GM18868 (cell line): ENCODE measurements at regions not wholly inside any gene's neighbourhood (a gene's known extent, or its start where the extent isn't known, plus 50 kb on each side); places are given as distances from the start of the nearest gene placed in this dataset.

Experiments
- ATAC-seq: cut with Tn5 transposase; IDR thresholded peaks from one replicate; pipeline ENCODE4 v1.9.1; 2021; ENCODE audit warnings: mild to moderate bottlenecking, moderate library complexity; ENCODE audit not compliant: unreplicated experiment

DNA sequence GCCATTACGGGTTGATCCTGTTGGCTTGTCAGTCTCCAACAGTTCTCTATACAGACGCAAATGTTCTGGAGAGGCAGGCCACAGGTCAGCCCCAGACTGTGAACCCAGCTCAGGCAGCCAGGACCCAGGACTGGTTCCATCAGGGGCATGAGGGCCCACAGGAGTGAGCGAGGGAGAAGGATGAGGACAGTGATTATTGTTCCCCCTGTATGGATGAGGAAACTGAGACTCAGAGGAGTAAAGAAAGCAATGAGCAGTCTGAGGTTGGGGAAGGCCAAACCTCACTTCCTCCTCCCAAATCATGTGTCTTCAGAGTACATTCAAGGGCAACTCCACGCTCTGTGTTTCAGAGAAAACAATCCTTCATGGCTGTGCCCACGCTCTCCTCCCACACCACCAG is 121.9 kb downstream of the RPLP1 start:
- ATAC-seq, result no peak

DNA sequence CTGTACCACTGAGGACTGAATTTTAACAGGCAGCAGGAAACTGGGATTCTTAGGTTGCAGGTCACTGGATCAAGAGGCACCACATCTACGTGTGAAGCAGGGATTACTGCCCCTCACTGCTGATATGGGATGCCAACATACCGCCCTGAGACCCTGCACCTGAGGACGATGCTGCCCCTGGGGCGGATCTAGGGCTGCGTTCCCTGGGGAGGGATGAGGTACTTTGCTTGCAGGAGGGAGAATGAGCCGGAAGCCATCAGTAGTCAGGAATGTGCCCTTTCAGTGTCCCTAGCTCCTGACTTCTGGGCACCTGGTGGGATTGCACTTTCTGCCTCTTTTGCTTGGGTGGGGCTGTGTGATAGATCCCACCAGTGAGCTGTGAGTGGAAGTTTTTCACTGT is 122.8 kb downstream of the RPLP1 start:
- ATAC-seq, result no peak

DNA sequence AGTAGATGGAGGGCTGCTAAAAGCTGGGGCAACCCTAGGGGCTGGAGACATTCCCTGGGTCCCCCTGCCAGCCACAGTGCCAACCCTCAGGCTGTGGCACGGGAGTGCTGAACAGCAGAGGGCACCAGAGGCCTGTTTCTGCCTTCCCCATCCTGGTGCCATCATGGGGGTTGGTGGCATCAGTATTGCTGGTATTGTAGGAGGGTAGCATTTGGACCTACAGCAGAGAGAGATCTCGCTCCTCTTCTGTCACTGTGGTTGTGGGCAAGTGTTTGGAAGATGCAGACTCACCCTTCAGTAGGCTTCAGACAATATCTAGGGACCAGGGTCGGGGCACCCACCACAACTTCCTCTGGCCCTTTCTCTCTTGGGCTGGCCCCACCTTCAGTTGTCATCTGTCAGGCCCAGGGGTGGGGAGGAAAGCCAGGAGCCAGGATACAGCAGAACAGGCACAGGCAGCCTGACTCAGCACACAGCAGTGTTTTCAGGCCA is 123.5 kb downstream of the RPLP1 start:
- no peak for ATAC-seq

DNA sequence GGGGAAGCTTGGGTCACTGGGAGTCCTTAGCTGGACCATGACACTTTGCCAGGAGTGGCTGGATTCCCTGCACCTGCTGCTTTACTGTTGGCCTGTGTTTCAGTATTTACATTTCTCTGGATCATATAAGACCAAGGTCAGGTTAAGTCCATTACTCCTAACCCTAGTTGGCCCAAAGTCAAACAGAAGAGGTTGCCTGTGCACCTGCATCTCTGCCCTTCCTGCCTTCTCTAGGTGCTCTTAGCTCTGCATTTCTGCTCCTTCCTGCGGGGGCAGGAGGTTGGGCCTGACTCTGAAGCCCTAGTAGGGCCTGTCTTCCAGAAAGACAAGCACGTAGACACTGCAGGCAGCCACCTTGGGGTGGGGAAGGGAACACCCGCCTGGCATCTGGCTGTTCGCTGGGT is 124.3 kb downstream of the RPLP1 start:
- ATAC-seq, result no peak

DNA sequence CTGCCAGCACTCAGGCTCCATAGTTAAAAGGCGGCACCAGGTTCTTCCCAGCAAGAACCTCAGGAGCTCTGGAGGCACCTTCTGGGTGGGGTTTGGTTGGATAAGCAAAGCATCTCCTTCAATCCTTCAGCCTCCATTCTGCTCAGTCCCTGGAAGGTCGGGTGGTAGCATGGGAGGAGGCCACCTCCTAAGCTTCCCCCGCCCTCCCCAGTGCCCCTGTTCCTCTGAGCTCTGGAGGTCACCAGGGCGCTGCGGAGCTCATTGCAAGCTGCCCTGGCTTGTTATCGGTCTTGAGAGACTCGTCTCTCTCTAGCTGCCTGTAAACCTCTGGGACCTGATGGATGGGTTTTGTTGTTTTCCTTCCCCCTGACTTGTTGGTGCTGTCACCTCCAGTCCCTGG is 124.8 kb downstream of the RPLP1 start:
- no peak for ATAC-seq

DNA sequence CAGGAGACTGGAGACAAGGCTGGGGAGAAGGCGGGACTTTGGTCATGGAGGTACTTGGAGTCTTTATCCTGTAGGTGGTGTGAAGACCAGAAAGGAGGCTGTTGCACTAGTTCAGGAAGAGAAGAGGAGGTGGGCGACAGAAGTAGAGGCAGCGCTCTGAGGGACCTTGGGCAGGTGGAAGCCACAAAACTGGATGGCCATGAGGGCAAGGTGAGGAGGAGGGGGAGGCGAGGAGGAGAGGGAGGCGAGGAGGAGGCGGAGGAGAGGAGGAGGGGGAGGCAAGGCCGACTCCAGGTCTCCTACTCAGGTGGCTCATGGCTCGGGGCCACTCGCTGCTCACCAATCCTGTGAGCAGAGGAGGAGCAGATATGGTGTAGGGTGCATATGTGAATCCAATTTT is 125.6 kb downstream of the RPLP1 start:
- ATAC-seq, result no peak

DNA sequence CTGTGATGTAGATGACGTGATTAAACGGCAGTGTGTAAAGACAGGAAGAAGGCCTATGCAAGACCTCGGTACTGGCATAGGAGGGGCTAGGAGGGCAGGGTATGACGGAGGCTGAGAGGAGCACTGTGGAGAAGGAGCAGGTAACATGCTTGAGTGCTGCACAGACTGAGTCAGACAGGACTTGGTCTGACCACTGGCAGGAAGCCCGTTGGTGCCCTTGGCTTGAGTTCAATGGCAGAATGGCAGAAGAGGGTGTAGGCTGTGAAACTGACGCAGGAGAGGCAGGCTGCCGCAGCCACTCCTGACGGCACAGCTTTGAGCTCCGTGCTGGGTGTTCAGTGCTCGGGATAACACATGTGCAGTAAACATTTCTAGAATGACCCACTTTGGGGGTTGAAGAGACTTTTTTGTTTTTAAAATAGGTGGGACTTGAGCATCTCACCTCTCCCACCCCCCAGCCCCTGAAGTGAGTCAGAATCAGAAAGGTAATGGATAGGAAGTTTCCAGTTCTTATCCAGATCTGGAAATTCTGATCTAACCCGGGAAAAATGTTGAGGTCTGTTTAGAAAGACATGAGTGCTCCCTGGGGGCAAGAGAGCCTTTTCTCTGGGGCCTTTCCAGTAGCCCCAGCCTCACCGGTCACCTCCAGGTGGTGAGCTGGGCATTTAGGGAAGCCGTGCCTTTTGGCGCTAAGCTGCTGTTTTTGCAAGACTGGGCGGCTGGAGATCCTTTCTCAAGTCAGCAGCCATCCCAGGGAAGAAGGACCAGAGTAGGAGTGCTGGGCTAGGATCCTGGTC is 126.4 kb downstream of the RPLP1 start:
- ATAC-seq, result no peak

DNA sequence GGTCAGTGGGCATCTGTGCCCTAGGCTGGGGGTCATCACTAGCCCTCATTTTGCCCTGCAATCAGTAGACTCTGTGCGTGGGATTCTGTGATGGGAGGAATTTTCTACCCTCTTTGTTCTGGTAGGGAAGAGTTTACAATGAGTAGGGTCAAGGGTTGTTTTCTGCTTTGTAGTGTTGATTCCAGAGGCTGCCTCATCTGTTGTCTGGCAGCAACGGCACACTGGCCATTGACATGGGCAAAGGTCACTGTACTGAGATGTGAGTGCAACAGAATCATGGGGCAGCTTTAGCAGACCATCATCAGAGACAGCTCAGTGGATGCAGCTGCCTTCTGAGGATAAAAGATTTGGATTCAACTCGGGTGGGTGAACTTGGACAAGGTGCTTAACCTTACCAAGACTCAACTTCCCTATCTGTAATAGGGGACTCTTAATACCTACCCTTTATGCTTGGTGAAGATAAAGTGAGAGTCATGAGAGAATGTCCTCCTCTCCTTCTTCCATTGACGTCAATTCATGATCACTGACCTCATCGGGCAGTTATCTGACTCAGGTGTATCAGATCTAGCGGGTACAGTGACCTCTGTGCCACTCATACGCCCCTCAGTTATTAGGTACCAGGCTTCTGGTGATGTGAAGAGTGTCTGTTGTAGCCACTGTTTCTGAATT is 127.5 kb downstream of the RPLP1 start:
- ATAC-seq, result no peak

DNA sequence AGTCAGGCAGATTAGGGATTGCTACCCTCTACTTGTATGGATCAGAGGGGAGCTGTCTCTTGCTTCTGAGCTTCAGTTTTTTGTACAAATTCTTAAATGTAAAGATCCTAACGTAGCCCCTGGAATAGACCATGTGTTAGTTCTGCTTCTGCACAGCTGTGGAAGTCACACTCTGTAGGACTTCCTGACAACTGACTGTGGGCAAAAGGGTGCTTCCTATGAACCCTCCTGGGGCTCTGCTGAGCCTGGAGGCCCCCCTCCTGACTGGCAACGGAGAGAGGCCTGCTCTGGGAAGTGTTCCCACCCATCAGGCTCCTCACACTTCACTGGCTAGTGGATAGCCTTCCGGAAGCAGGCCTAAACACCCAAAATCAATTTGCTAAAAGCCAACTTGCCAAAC is 131.0 kb downstream of the RPLP1 start:
- no peak for ATAC-seq

DNA sequence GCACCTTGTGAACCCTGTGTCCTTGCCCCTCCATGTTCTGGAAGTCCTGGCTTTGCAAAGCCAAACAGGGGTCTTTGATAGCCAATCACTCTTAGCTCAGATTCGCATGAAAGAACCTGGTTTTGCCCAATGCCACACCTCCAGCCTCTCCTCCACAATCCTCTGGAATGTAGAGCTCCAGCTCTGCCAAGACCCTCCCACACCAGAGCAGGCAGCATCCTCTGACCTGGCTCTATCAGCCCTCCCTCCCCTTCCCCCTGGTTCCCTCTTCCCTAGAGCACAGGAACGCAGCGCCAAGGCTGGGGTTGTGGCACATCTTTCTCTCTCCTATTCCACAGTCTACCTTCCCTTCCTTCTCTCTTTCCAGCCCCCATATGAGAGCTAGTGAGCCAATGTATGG is 133.3 kb downstream of the RPLP1 start:
- no peak for ATAC-seq

DNA sequence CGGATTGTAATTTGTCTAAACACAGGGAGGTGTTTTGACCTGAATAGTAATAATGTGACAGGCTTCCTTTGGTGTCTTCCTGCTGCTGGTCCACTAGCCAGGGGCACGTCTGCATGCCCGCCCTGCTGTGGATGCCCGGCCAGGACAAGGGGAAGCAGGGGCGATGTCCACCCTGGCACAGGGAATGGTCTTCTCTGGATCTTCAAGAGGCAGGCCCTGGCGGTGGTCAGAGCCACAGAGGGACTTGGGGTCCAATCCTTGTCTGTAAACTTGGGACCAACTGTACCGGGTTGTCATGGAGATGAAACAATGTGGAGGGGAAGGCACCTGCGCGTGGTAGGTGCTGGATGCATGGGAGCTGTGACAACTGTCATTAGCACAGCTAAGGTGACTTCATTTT is 134.1 kb downstream of the RPLP1 start:
- ATAC-seq, result no peak

DNA sequence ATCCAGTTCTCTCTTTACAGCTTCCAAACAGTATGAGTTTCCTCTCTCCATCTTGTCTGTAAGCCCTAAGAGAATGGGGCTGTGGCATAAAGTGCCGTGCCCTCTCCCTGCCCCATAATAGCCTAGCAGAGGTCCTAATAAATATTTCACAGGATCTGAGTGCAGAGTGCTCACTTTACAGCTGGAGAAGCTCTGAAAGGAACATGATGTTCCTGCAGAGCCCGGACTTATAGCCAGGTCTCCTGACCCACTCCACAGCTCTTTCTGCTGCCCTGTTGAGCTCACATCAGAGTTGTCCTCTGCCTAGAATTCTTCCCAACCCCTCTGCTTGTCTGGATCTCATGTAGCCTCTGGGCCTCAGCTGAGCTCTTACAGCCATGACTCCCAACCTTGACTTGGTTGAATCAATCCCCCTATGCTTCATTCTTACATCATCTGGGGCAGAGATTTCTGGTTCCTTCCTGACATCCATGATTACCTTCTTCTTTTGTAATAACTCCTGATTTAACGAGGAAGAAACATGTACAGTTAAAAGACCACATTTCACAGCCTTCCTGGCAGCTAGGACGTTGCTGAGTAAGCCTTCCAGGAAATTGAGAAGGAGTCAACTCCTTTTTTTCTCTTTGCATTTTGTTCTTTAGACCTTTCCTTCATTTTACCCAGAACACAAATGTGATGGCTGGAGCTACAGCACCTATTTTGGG is 135.3 kb downstream of the RPLP1 start:
- ATAC-seq, result no peak

DNA sequence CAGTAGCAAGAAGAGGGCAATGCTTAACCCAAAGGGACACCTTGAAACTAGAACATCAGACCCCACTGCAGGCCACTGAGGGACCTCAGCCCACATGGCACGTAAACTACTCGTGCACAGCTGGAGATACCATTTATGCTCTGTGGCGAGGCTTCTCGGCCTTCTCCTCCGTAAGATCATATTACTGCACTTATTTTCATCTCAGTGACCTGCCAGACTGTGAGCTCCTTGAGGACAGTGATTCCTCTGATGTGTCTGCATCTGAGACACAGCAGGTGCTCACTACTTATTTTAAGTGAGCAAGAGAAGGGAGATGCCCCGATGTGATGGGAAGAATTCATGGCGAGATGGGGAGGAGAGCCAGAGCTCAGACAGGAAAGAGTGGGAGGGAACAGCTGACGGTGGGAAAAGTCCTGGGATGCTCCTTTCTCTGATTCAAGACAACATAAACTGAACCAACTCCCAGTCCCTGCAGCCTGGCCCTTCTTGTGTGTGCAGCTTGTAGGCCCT is 137.6 kb downstream of the RPLP1 start:
- no peak for ATAC-seq

DNA sequence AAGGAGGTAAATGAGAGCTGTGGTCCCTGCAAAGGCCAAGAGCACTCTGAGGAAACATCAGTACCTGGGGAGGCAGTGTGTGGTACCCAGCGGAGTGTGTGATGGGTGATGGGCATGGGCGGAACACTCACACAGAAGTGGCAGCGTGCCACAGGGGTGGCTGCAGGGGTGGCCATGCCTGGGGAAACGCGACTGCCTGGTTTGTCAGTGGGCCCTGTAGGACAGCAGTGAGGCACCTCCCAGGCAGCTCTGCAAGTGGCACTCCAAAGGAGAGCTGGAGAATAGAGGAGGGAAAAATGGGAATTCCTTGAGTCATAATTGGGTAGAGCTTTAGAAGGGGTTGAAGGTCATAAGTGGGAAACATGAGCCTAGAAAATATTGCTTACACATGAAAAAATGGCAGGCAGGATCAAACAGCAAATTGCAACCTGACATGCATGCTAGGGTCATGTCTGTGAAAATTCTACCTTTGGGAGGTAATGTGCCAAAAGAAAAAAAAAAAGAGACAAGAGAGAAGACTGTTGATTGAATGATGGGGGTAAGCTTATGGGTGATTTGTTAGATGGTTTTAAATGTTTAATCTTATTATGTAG is 138.4 kb downstream of the RPLP1 start:
- ATAC-seq, result no peak

DNA sequence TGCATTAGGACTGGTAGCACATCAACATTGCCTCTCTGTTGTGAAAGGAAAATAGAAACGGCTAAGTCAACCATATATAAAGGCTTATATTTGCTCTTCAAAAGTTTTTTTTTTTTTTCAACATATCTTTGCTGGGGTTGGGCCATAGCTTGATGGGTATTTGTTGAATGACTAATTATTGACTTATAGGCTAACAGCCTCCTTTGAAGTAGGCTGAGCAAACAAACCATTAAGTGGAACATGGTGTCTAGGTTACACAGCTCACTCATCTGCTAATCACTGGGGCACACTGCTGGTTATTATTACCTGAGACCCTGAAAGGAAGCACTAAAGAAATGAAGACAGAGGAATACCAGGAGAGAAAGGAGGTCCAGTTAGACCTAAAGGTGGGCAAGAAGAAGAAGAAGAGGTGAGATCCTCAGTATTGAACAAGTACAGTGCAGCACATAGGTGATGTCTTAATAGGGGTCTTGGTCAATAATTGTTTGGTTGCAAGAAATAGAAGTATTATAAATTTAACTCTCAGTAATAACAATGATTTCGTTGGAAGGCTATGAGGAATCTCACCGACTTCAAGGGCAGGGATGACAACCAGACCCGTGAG is 139.4 kb downstream of the RPLP1 start:
- no peak for ATAC-seq

DNA sequence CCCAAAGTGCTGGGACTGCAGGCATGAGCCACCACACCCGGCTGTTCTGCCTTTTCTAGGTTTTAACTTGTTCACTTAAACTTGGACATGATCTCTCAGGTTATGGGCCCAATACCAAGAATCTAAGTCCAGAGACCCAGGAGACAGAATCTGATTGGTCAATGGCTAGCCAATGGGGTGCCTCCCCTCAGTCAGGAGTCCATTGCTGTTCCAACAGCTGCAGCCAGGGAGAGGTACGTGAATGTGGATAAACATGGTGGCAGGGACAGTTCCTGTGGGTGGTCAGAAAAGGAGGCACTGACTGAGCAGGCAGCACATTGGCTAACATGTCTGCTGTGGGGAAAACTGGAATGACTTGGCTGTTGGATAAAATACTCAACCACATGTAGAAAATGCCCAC is 140.3 kb downstream of the RPLP1 start:
- ATAC-seq, result no peak

DNA sequence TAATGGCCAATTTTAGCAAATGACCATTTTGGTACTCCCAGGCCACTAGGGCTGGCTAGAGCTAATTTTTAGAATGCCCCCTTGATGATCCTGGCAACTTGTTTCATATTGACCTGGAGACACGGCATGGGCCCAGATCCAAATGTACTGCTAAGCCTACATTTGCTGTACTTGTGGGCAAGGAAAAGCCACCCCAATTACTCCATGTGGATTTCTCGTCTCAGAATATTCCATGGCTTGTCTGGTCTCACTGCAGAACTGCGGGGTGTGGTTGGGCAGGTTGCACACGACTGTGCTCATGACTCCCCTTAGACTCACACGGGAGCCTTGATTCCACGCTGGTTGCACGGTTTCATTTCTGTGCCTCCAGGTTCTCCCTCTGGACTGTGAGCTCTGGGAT is 140.9 kb downstream of the RPLP1 start:
- ATAC-seq, result no peak

DNA sequence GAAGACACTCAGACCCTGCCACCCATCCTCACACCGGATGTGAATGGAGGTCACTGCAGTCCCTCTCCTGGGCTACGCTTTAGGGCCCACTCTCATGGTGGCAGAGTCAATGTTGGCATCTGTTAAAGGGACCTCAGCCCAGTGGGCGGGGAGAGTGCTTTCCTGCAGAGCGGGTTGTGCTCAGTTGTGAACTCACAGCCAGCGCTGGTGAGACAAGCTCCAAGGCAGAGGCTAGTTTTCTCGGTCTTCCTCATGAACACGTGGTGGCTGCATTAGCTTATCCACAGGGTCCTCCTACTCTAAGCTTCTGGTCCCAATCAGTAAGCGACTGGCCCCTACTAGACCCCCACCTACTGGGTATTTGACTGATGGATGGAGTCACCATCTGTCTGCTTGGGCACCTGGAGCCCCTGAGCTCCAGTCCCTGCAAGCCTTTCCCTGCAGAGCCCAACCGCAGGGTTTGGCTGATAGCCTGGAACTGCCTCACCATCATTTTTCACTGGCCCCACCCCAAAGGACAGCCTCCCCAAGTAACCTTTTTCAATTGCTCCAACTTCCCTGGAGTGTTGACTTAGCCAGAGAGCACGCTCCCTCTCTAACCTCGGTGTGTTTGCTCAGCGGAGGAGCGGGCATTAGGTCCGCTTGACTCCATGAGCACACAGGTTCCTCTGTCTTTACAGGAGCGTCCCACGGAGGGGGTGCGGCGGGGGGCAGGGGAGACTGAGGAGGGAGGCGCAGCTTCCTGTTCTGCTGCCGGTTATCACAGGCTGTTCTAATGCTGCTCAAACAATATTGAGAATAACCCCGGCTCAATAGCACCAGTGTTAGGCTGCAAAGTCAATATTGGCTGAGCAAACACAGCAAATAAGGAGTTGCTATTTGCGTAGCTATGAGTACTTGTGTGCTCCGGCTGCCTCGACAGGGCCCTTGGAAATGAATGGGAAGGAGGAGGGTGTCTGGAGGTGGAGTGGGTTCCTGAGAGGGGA is 141.7 kb downstream of the RPLP1 start:
- ATAC-seq, result no peak

DNA sequence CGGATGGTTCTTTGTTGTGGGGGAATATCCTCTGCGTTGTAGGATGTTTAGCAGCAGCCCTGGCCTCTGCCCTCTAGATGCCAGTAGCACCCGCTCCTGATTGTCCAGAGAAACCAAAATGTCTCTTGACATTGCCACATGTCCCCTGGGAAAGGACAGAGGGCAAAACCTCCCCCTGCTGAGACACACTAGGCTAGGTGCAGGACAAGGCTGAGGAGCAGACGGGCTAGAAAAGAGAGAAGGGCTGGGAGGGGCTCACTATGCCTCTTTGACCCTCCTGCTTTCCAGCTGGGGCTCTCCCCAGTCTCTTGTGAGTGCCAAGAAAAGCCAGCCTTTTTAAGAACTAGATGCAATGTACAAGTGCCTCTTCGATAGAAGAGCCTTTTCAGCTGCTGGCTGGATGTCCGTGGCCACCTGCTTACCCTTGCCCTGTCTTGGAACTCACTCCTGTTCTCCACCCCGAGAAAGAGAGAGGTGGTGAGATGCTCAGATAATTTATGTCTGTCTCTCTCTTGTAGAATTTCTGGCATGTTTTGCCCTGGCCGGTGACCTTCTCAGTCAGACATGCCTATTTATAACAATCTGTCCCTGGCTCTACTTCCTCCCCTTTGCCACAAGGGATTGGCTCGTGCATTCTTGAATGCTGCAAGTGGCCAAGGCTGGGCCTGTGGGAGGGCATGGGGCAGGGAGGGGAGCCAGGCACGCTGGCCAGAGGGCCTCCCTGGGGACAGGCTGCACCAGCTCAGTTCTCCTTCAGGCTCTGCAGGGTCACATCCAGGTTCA is 142.6 kb downstream of the RPLP1 start:
- no peak for ATAC-seq
